HG03280 (cell line): ENCODE measurements at regions not wholly inside any gene's neighbourhood (a gene's known extent, or its start where the extent isn't known, plus 50 kb on each side); places are given as distances from the start of the nearest gene placed in this dataset.
"Not testable (repeated sequence)": the region's sequence is repeated elsewhere in the genome, so short reads cannot be mapped to it uniquely, and the experiment has no call there.

ENCODE experiments used
- ATAC-seq: cut with Tn5 transposase; IDR thresholded peaks from one replicate; pipeline ENCODE4 v1.9.1; 2021; ENCODE audit warnings: mild to moderate bottlenecking, moderate library complexity; ENCODE audit not compliant: unreplicated experiment

GRCh38 chr7:85685901-85686300 lies 499.0 kb upstream of the SEMA3D start:
- no peak for ATAC-seq

- no peak for ATAC-seq
Measured at GRCh38 chr7:85682833-85683620, 496.2 kb upstream of the SEMA3D start.

DNA sequence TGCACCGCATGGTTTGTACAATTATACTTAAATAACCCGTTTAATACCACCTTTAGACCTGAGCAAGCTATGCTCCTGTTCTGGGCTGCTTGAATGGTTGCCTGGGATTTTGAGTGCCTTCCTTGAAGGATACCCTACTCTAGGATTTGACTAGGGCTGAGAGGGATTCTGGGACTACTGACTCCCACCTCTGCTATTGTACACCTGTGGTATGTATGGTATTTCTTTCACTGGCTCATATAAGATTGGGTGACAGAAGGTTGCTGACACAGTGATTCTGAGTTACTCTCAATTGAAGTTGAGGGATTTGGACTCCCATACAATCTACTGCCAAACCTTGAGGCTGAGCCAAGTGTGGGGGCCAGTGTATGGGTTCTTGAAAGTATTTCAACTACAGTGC lies 494.4 kb upstream of the SEMA3D start:
- ATAC-seq = no peak

GRCh38 chr7:85675093-85675492 lies 488.2 kb upstream of the SEMA3D start:
- not testable (repeated sequence) for ATAC-seq

DNA sequence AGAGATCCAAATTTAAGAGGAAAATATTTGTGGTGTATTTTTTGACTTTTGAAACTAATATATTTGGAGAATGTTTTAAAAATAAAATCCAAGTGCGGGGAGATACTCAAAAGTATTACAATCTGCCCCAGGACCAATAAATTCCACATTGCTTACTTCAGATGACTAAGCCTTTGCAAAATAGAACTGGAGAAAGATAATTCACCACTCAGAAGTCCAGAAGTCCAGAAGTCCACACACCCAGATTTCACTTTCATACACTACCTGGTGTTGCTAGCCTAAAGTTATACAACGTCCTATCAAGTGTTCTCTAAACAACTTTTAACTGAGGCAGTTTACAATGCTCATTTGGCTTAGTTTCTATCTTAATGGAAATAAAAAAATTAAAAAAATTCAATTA lies 487.0 kb upstream of the SEMA3D start:
- ATAC-seq = no peak

GRCh38 chr7:85669225-85669624 lies 482.4 kb upstream of the SEMA3D start:
- no peak for ATAC-seq

DNA sequence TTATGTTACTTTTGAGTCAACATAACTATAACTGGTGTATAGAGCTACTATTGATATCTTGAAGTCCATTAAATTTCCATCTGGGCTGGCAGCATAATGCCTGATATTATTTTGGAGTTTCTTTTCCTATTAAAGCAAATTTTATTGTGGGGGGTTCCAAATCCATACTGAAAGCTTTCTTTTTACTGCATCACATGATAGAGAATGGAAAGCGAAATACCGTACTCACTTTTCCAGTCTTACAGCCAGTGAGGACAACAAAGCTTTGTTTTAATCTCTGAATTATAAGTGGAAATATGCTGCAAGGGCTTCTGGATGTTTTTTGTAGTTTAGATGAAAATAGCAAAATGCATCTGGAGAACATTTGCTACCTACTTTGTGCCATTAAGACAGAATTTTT lies 477.5 kb upstream of the SEMA3D start:
- ATAC-seq = no peak

GRCh38 chr7:85659364-85659763 lies 472.5 kb upstream of the SEMA3D start:
- no peak for ATAC-seq

- ATAC-seq = no peak
Measured at GRCh38 chr7:85655252-85655651, 468.4 kb upstream of the SEMA3D start.

- no peak for ATAC-seq
Measured at GRCh38 chr7:85644272-85644671, 457.4 kb upstream of the SEMA3D start.

DNA sequence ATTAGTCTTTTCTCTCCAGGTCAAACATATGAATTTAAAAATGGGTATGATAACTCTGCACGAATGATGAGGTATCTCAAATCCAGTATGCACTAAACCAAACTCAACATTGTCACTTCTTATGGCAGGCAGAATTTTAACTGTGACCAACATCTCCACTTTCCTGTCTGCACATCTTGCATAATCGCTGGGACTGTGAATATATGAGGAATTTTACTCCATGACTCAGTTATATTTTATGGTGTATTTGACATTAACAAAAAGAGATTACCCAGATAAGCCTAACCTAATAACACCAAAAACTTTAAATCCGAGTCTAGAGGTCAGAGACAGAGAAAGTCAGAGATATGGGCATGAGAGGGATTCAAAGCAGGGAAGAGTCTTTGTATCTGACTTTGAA lies 454.5 kb upstream of the SEMA3D start:
- no peak for ATAC-seq

GRCh38 chr7:85638394-85638793 lies 451.5 kb upstream of the SEMA3D start:
- no peak for ATAC-seq

GRCh38 chr7:85634951-85635350 lies 448.1 kb upstream of the SEMA3D start:
- no peak for ATAC-seq

- ATAC-seq = no peak
Measured at GRCh38 chr7:85630904-85631600, 444.2 kb upstream of the SEMA3D start.

DNA sequence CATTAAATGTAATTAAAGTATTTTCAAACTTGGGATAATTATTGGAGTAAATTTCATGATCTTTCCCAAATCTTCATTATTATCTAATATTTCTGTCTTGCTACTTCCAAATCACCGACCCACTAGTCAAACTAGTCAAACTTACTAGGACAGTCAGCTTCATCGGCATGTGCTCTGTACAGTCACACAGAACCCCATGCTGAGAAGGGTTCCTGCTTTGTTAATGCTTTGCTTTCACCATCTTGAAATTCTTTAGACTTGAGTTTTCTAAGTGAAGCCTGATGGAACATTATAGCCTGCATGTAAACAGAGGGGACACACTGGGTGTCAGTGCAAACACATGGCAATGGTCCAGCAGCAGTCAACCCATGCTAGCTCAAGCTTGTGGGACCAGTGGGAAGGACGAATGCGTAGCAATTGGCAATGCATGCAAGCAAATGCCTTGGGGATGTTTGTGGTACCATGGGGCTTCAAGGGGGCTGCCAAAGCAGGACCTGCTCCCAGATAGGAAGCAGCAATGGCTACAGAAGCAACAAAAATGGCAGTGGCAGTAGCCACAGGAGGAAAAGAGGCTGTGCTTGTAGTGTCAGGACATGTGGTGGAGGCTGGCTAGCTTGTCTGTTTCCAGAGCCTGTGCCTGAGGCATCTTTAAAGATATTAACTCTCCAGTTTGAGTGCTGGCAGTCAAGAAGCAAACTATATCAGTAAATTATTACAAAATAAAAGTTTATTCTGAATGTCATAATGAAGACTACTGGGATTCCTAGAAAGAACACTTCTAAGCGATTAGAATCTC lies 441.1 kb upstream of the SEMA3D start:
- ATAC-seq = no peak

GRCh38 chr7:85622059-85622458 lies 435.2 kb upstream of the SEMA3D start:
- ATAC-seq = no peak

DNA sequence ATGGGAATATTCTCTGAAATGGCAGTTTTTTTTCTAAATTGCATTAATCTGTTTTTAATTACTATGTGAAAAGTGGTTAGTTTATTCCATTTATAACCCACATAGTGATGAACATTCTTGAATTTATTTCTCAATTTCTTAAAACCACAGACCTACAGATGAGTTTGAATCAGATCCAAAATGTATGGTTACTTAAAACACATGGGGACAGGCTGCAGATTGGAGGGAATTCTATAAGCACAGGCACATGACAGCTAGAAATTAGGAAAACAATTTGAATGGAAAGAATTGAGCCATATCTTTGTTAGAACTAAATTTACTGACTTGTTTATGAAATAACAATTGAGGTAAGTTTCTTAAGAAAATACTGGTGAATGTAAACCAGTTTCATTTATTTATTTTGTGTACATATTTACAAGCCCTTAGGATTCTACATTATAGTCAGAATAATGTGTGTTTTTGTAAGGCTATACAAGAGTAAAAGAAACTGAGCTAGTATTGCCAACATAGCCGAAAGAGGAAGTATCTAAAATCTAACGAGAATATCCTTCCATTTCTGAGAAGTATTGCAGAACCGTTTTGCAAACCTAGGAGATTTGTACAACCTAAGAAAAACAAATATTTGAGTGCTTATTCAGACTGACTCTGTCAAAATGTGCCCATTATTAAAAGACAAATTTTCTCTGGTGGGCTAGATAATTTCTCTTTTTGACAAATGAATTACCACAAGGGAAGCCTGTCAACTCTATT lies 434.3 kb upstream of the SEMA3D start:
- ATAC-seq = no peak

DNA sequence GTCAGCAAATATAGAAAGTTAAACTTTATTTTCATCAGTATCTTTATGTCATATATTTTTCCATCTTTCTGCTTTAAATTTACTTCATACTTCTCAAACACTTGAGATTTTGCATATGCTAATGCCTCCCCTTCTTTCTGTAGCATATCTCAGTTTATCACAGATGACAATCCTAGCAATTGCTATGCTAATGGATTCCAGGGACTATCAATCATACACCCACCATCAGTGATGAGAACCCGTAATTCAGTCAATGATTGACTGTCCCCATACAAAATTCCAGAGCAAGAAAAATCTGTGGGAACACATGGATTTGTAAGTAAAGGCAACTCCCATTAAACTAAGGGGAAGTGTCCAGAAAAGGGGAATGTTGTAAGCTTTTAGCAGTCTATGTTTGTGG lies 432.4 kb upstream of the SEMA3D start:
- ATAC-seq = no peak

GRCh38 chr7:85614684-85615083 lies 427.8 kb upstream of the SEMA3D start:
- ATAC-seq = no peak

- ATAC-seq = no peak
Measured at GRCh38 chr7:85612514-85612913, 425.7 kb upstream of the SEMA3D start.

GRCh38 chr7:85608804-85609203 lies 421.9 kb upstream of the SEMA3D start:
- no peak for ATAC-seq
